HG02759 (cell line): ENCODE measurements at regions not wholly inside any gene's neighbourhood (a gene's known extent, or its start where the extent isn't known, plus 50 kb on each side); places are given as distances from the start of the nearest gene placed in this dataset.
A peak's percentile ranks its signal among the peaks of the same experiment; 100 is the strongest.
"Not testable (repeated sequence)": the region's sequence is repeated elsewhere in the genome, so short reads cannot be mapped to it uniquely, and the experiment has no call there.

ENCODE experiments used
- ATAC-seq: cut with Tn5 transposase; IDR thresholded peaks from one replicate; pipeline ENCODE4 v1.9.1; 2021; ENCODE audit warnings: mild to moderate bottlenecking, moderate library complexity; ENCODE audit not compliant: unreplicated experiment

- no peak for ATAC-seq
Measured at GRCh38 chr1:221868593-221869303, 126.9 kb upstream of the DUSP10 start.

- ATAC-seq, result no peak
Measured at GRCh38 chr1:221867003-221867402, 125.1 kb upstream of the DUSP10 start.

- no peak for ATAC-seq
Measured at GRCh38 chr1:221865808-221866207, 123.9 kb upstream of the DUSP10 start.

- ATAC-seq, result no peak
Measured at GRCh38 chr1:221863635-221864034, 121.7 kb upstream of the DUSP10 start.

- ATAC-seq, result no peak
Measured at GRCh38 chr1:221862971-221863370, 121.1 kb upstream of the DUSP10 start.

- ATAC-seq, result no peak
Measured at GRCh38 chr1:221858818-221859611, 117.1 kb upstream of the DUSP10 start.

GRCh38 chr1:221857094-221857444 lies 115.2 kb upstream of the DUSP10 start:
- not testable (repeated sequence) for ATAC-seq

GRCh38 chr1:221856228-221857093 lies 114.6 kb upstream of the DUSP10 start:
- ATAC-seq, result no peak

GRCh38 chr1:221855156-221855555 lies 113.3 kb upstream of the DUSP10 start:
- no peak for ATAC-seq

- ATAC-seq, result no peak
Measured at GRCh38 chr1:221851336-221851735, 109.4 kb upstream of the DUSP10 start.

- ATAC-seq, result no peak
Measured at GRCh38 chr1:221850470-221851187, 108.7 kb upstream of the DUSP10 start.

- no peak for ATAC-seq
Measured at GRCh38 chr1:221849897-221850296, 108.0 kb upstream of the DUSP10 start.

GRCh38 chr1:221849110-221849509 lies 107.2 kb upstream of the DUSP10 start:
- no peak for ATAC-seq

- ATAC-seq, result no peak
Measured at GRCh38 chr1:221847676-221848075, 105.8 kb upstream of the DUSP10 start.

- ATAC-seq, result no peak
Measured at GRCh38 chr1:221845650-221846371, 103.9 kb upstream of the DUSP10 start.

- no peak for ATAC-seq
Measured at GRCh38 chr1:221841983-221842335, 100.1 kb upstream of the DUSP10 start.

- no peak for ATAC-seq
Measured at GRCh38 chr1:221841251-221841982, 99.5 kb upstream of the DUSP10 start.

GRCh38 chr1:221840511-221841243 lies 98.8 kb upstream of the DUSP10 start:
- peak; percentile 52 for ATAC-seq
